GM12874 (cell line): ENCODE measurements at regions not wholly inside any gene's neighbourhood (a gene's known extent, or its start where the extent isn't known, plus 50 kb on each side); places are given as distances from the start of the nearest gene placed in this dataset.

Source experiments
- CTCF ChIP-seq: IDR thresholded peaks from 2 replicates; pipeline ENCODE4 v1.5.1; 2011; ENCODE audit warnings: low read depth, mild to moderate bottlenecking, control low read depth, low read length, moderate library complexity; ENCODE audit not compliant: insufficient read depth

GRCh38 chr5:61604076-61605025 is 272.3 kb downstream of the ZSWIM6 start:
- TF ChIP-seq CTCF: no peak

GRCh38 chr5:61609840-61610677 is 278.0 kb downstream of the ZSWIM6 start:
- TF ChIP-seq CTCF: no peak

- no peak for TF ChIP-seq CTCF
Measured at GRCh38 chr5:61610678-61611024, 278.6 kb downstream of the ZSWIM6 start.

- no peak for TF ChIP-seq CTCF
Measured at GRCh38 chr5:61612431-61612830, 280.4 kb downstream of the ZSWIM6 start.

- TF ChIP-seq CTCF: no peak
Measured at GRCh38 chr5:61613679-61614078, 281.6 kb downstream of the ZSWIM6 start.

GRCh38 chr5:61614606-61615005 is 282.5 kb downstream of the ZSWIM6 start:
- no peak for TF ChIP-seq CTCF

GRCh38 chr5:61617039-61617438 is 285.0 kb downstream of the ZSWIM6 start:
- TF ChIP-seq CTCF: no peak
